CD8-positive, alpha-beta memory T cell (primary cell): ENCODE measurements at regions not wholly inside any gene's neighbourhood (a gene's known extent, or its start where the extent isn't known, plus 50 kb on each side); places are given as distances from the start of the nearest gene placed in this dataset.

ENCODE experiments used
- CTCF ChIA-PET: fragments of 350-600 bp; sonication (Branson Sonifier 250); formaldehyde crosslinking; loops from one replicate; lab custom pipeline; 2021; ENCODE audit warnings: antibody characterized with exemption; lab: Charles Lee
- POLR2A ChIA-PET: fragments of 350-600 bp; sonication (Branson Sonifier 250); formaldehyde crosslinking; loops from one replicate; lab custom pipeline; 2021; ENCODE audit warnings: antibody characterized with exemption; lab: Charles Lee
- DNase-seq, 5 donors: peaks; one replicate each; pipeline versions ENCODE4 v3.0.0 to v3.0.0-alpha.2; 2020 to 2022; ENCODE audit warnings: mixed read lengths in 1 of 5
- H3K27ac ChIP-seq: one replicate; pipeline ENCODE4 v1.7.0; 2013; ENCODE audit warnings: low read depth, mild to moderate bottlenecking, low read length, moderate library complexity
- H3K27me3 ChIP-seq: 2 replicates; pipeline ENCODE4 v1.7.0; 2013; ENCODE audit warnings: low read length, mild to moderate bottlenecking; ENCODE audit not compliant: insufficient read depth, poor library complexity, severe bottlenecking
- H3K36me3 ChIP-seq: 2 replicates; pipeline ENCODE4 v1.7.0; 2013; ENCODE audit warnings: mild to moderate bottlenecking, low read length, moderate library complexity; ENCODE audit not compliant: insufficient read depth
- H3K4me1 ChIP-seq: 2 replicates; pipeline ENCODE4 v1.7.0; 2013; ENCODE audit warnings: mild to moderate bottlenecking, low read length, moderate library complexity; ENCODE audit not compliant: insufficient read depth
- H3K4me3 ChIP-seq: 2 replicates; pipeline ENCODE4 v1.7.0; 2013; ENCODE audit warnings: mild to moderate bottlenecking, low read length
- H3K9me3 ChIP-seq: 2 replicates; pipeline ENCODE4 v1.7.0; 2013; ENCODE audit warnings: mild to moderate bottlenecking, low read length
- H3K27ac Mint-ChIP-seq, 8 donors: one replicate each; pipeline ENCODE4 v1.8.0; 2020 to 2021; ENCODE audit warnings: mixed read lengths in 8 of 8, mild to moderate bottlenecking in 6 of 8, inconsistent platforms in 3 of 8, moderate library complexity in 3 of 8
- H3K27me3 Mint-ChIP-seq, 2 donors: one replicate each; pipeline ENCODE4 v1.8.0; 2020 to 2021; ENCODE audit warnings: mixed read lengths in 2 of 2, mild to moderate bottlenecking in 1 of 2, moderate library complexity in 1 of 2
- H3K36me3 Mint-ChIP-seq, 3 donors: one replicate each; pipeline ENCODE4 v1.8.0; 2020 to 2021; ENCODE audit warnings: mixed read lengths in 3 of 3, inconsistent platforms in 1 of 3, mild to moderate bottlenecking in 1 of 3
- H3K4me1 Mint-ChIP-seq, 3 donors: one replicate each; pipeline ENCODE4 v1.8.0; 2020 to 2021; ENCODE audit warnings: mixed read lengths in 3 of 3, inconsistent platforms in 1 of 3, mild to moderate bottlenecking in 1 of 3
- H3K4me3 Mint-ChIP-seq, 7 donors: one replicate each; pipeline ENCODE4 v1.8.0; 2020 to 2021; ENCODE audit warnings: mixed read lengths in 7 of 7, mild to moderate bottlenecking in 6 of 7, moderate library complexity in 4 of 7, inconsistent platforms in 2 of 7
- H3K9me3 Mint-ChIP-seq, 5 donors: one replicate each; pipeline ENCODE4 v1.8.0; 2020 to 2022; ENCODE audit warnings: mixed read lengths in 5 of 5, mild to moderate bottlenecking in 3 of 5, moderate library complexity in 2 of 5, inconsistent platforms in 1 of 5

GRCh38 chr15:69576035-69576526 lies 123.5 kb downstream of the RPLP1 start:
- H3K9me3 ChIP-seq = no peaks in the 10 kb centered on the region
- peaks cover 22% of the 10 kb centered on the region for H3K4me1 ChIP-seq
- Mint-ChIP-seq H3K27me3 (peaks cover 0 to 2% of the 10 kb centered on the region in 2 donors), H3K4me3 (peak overlapping the region in 1 of 7 donors; percentile 14), H3K4me1 (peaks cover 22 to 37% (median 31%) of the 10 kb centered on the region in 3 donors), H3K27ac (peak overlapping the region in 2 of 8 donors; percentile 62 to 85), H3K36me3 (peaks cover 0 to 1% (median 0%) of the 10 kb centered on the region in 3 donors), H3K9me3 (no peaks in the 10 kb centered on the region)
- no peaks in the 10 kb centered on the region for H3K36me3 ChIP-seq
- POLR2A ChIA-PET = no interaction called here
- CTCF ChIA-PET = interaction anchor here (0.7 to 2.8 kb wide), 20 partner anchors 13 to 959 kb away, joined by 3 to 13 read pairs (median 4); partner anchors contain the start of gene TLE3
- H3K4me3 ChIP-seq = no peak overlapping the region
- no peaks in the 10 kb centered on the region for H3K27me3 ChIP-seq
- DNase-seq = peak; percentile 47 to 80 (median 51)
- no peak overlapping the region for H3K27ac ChIP-seq

- Histone ChIP-seq H3K4me3 (no peak overlapping the region), H3K9me3 (no peaks in the 10 kb centered on the region), H3K36me3 (no peaks in the 10 kb centered on the region), H3K27me3 (no peaks in the 10 kb centered on the region), H3K4me1 (peaks cover 22% of the 10 kb centered on the region), H3K27ac (no peak overlapping the region)
- Mint-ChIP-seq H3K9me3 (no peaks in the 10 kb centered on the region), H3K4me3 (peak overlapping the region in 1 of 7 donors; percentile 1), H3K36me3 (no peaks in the 10 kb centered on the region), H3K4me1 (peaks cover 22 to 37% (median 31%) of the 10 kb centered on the region in 3 donors), H3K27ac (peak overlapping the region in 1 of 8 donors; percentile 4), H3K27me3 (peaks cover 0 to 2% of the 10 kb centered on the region in 2 donors)
- ChIA-PET CTCF (interaction anchor here (0.7 to 2.8 kb wide), 12 partner anchors 12 to 958 kb away, joined by 3 to 13 read pairs (median 4); partner anchors contain the start of gene TLE3), POLR2A (no interaction called here)
- no peak for DNase-seq
Measured at GRCh38 chr15:69576948-69577351, 124.3 kb downstream of the RPLP1 start.

- no peaks in the 10 kb centered on the region for H3K36me3 ChIP-seq
- Mint-ChIP-seq H3K27ac (peak overlapping the region in 2 of 8 donors; percentile 21 to 64), H3K36me3 (no peaks in the 10 kb centered on the region), H3K4me1 (peaks cover 22 to 37% (median 31%) of the 10 kb centered on the region in 3 donors), H3K27me3 (peaks cover 0 to 2% of the 10 kb centered on the region in 2 donors), H3K4me3 (no peak overlapping the region), H3K9me3 (no peaks in the 10 kb centered on the region)
- H3K9me3 ChIP-seq = no peaks in the 10 kb centered on the region
- no peak overlapping the region for H3K27ac ChIP-seq
- H3K27me3 ChIP-seq = no peaks in the 10 kb centered on the region
- ChIA-PET POLR2A (no interaction called here), CTCF (interaction anchor here (1.0 to 2.8 kb wide), 8 partner anchors 12 to 957 kb away, joined by 3 to 13 read pairs (median 4); no protein-coding TSS in a partner anchor)
- H3K4me1 ChIP-seq = peaks cover 22% of the 10 kb centered on the region
- no peak overlapping the region for H3K4me3 ChIP-seq
- DNase-seq = no peak
Measured at GRCh38 chr15:69577397-69577796, 124.8 kb downstream of the RPLP1 start.

GRCh38 chr15:69578252-69578651 lies 125.6 kb downstream of the RPLP1 start:
- peak overlapping the region in 1 of 7 donors; percentile 32 for H3K4me3 Mint-ChIP-seq
- no peak for DNase-seq
- H3K9me3 ChIP-seq = no peaks in the 10 kb centered on the region
- H3K4me1 Mint-ChIP-seq = peaks cover 22 to 37% (median 31%) of the 10 kb centered on the region in 3 donors
- POLR2A ChIA-PET = no interaction called here
- CTCF ChIA-PET = interaction anchor here (2.3 kb wide), 1 partner anchor 445 kb away, joined by 5 read pairs; no protein-coding TSS in a partner anchor
- no peaks in the 10 kb centered on the region for H3K36me3 ChIP-seq
- no peaks in the 10 kb centered on the region for H3K27me3 ChIP-seq
- peaks cover 0 to 2% of the 10 kb centered on the region in 2 donors for H3K27me3 Mint-ChIP-seq
- H3K27ac Mint-ChIP-seq = peak overlapping the region in 2 of 8 donors; percentile 43 to 88
- no peak overlapping the region for H3K27ac ChIP-seq
- H3K9me3 Mint-ChIP-seq = no peaks in the 10 kb centered on the region
- no peak overlapping the region for H3K4me3 ChIP-seq
- peaks cover 22% of the 10 kb centered on the region for H3K4me1 ChIP-seq
- no peaks in the 10 kb centered on the region for H3K36me3 Mint-ChIP-seq

GRCh38 chr15:69578787-69579583 lies 126.4 kb downstream of the RPLP1 start:
- Histone ChIP-seq H3K27me3 (no peaks in the 10 kb centered on the region), H3K4me3 (no peak overlapping the region), H3K9me3 (no peaks in the 10 kb centered on the region), H3K27ac (no peak overlapping the region), H3K36me3 (no peaks in the 10 kb centered on the region), H3K4me1 (peaks cover 15% of the 10 kb centered on the region)
- DNase-seq = peak in 1 of 5 donors; percentile 42
- Mint-ChIP-seq H3K27ac (peak overlapping the region in 1 of 8 donors; percentile 59), H3K27me3 (no peaks in the 10 kb centered on the region), H3K4me3 (no peak overlapping the region), H3K36me3 (no peaks in the 10 kb centered on the region), H3K9me3 (no peaks in the 10 kb centered on the region), H3K4me1 (peaks cover 27 to 37% (median 35%) of the 10 kb centered on the region in 3 donors)
- CTCF ChIA-PET = no interaction called here
- POLR2A ChIA-PET = no interaction called here

- peaks cover 15% of the 10 kb centered on the region for H3K4me1 ChIP-seq
- H3K36me3 Mint-ChIP-seq = no peaks in the 10 kb centered on the region
- no peaks in the 10 kb centered on the region for H3K27me3 ChIP-seq
- H3K27me3 Mint-ChIP-seq = no peaks in the 10 kb centered on the region
- H3K9me3 Mint-ChIP-seq = no peaks in the 10 kb centered on the region
- peak overlapping the region in 1 of 8 donors; percentile 55 for H3K27ac Mint-ChIP-seq
- DNase-seq = no peak
- ChIA-PET POLR2A (no interaction called here), CTCF (no interaction called here)
- H3K4me1 Mint-ChIP-seq = peaks cover 28 to 32% (median 30%) of the 10 kb centered on the region in 3 donors
- no peak overlapping the region for H3K4me3 ChIP-seq
- no peaks in the 10 kb centered on the region for H3K36me3 ChIP-seq
- H3K4me3 Mint-ChIP-seq = no peak overlapping the region
- no peak overlapping the region for H3K27ac ChIP-seq
- H3K9me3 ChIP-seq = no peaks in the 10 kb centered on the region
Measured at GRCh38 chr15:69579950-69580618, 127.5 kb downstream of the RPLP1 start.

- H3K4me1 Mint-ChIP-seq = peaks cover 10 to 11% (median 10%) of the 10 kb centered on the region in 3 donors
- no peak overlapping the region for H3K4me3 Mint-ChIP-seq
- peak overlapping the region in 4 of 8 donors; percentile 29 to 92 (median 54) for H3K27ac Mint-ChIP-seq
- Histone ChIP-seq H3K9me3 (no peaks in the 10 kb centered on the region), H3K4me3 (no peak overlapping the region), H3K27ac (no peak overlapping the region), H3K27me3 (no peaks in the 10 kb centered on the region), H3K4me1 (no peaks in the 10 kb centered on the region), H3K36me3 (no peaks in the 10 kb centered on the region)
- no peaks in the 10 kb centered on the region for H3K9me3 Mint-ChIP-seq
- POLR2A ChIA-PET = interaction anchor here (0.5 kb wide), 1 partner anchor 45 kb away, joined by 3 read pairs; no protein-coding TSS in a partner anchor
- CTCF ChIA-PET = no interaction called here
- peaks cover 0 to 1% of the 10 kb centered on the region in 2 donors for H3K27me3 Mint-ChIP-seq
- no peak for DNase-seq
- H3K36me3 Mint-ChIP-seq = no peaks in the 10 kb centered on the region
Measured at GRCh38 chr15:69583626-69584025, 131.0 kb downstream of the RPLP1 start.
